DOHH2 (cell line): ENCODE measurements at regions not wholly inside any gene's neighbourhood (a gene's known extent, or its start where the extent isn't known, plus 50 kb on each side); places are given as distances from the start of the nearest gene placed in this dataset.

Source experiments
- EZH2phosphoT487 ChIP-seq: fragments of 200-600 bp; sonication (generic); IDR thresholded peaks from 2 replicates; pipeline ENCODE4 v1.6.1; 2017; ENCODE audit warnings: borderline replicate concordance, mild to moderate bottlenecking, antibody characterized with exemption, low read length, moderate library complexity, mixed read lengths
- TF ChIP-seq, protein P1 (sequence below): fragments of 200-600 bp; sonication (generic); IDR thresholded peaks from one replicate; pipeline ENCODE4 v1.5.1; 2014; ENCODE audit warnings: antibody characterized with exemption, mild to moderate bottlenecking, low read depth, low read length; ENCODE audit not compliant: poor library complexity, severe bottlenecking

DNA sequence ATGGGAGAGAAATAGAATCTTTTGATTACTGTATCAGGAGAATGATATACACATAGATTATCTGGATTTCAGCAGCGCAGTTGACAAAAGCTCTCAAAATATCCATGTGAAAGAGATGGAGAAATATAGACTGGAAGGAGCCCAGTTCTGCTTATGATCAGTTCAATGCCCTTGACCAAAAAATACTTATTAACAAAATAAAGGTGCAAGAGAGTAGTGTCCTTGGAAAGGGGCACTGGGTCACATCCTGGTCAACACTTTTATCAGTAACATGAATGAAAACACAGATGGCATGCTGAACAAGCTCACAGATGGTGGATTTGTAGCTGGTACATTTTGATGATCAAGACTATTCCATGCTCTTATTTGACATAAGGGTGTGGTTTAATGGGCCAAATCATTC, 63.9 kb upstream of the PLEKHG1 start:
- TF ChIP-seq, protein P1, sequence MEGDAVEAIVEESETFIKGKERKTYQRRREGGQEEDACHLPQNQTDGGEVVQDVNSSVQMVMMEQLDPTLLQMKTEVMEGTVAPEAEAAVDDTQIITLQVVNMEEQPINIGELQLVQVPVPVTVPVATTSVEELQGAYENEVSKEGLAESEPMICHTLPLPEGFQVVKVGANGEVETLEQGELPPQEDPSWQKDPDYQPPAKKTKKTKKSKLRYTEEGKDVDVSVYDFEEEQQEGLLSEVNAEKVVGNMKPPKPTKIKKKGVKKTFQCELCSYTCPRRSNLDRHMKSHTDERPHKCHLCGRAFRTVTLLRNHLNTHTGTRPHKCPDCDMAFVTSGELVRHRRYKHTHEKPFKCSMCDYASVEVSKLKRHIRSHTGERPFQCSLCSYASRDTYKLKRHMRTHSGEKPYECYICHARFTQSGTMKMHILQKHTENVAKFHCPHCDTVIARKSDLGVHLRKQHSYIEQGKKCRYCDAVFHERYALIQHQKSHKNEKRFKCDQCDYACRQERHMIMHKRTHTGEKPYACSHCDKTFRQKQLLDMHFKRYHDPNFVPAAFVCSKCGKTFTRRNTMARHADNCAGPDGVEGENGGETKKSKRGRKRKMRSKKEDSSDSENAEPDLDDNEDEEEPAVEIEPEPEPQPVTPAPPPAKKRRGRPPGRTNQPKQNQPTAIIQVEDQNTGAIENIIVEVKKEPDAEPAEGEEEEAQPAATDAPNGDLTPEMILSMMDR = no peak
- TF ChIP-seq EZH2phosphoT487 = no peak
